Thyroid gland (tissue), 4 donors: ENCODE measurements at regions not wholly inside any gene's neighbourhood (a gene's known extent, or its start where the extent isn't known, plus 50 kb on each side); places are given as distances from the start of the nearest gene placed in this dataset.

Experiments
- DNase-seq, 2 donors: peaks; one replicate each; pipeline ENCODE4 v3.0.0-alpha.2; 2019
- H3K27ac ChIP-seq, 3 donors: fragments of 200-600 bp; sonication (generic); 1 replicate in 2 of 3; 2 replicates in 1 of 3; pipeline ENCODE4 v1.5.1; 2016 to 2019; ENCODE audit warnings: mild to moderate bottlenecking in 1 of 3, moderate library complexity in 1 of 3
- H3K27me3 ChIP-seq: fragments of 200-600 bp; sonication (generic); one replicate; pipeline ENCODE4 v1.5.1; 2019
- H3K36me3 ChIP-seq, 2 donors: fragments of 200-600 bp; sonication (generic); one replicate each; pipeline ENCODE4 v1.5.1; 2016 to 2019
- H3K4me1 ChIP-seq, 2 donors: fragments of 200-600 bp; sonication (generic); one replicate each; pipeline ENCODE4 v1.5.1; 2017 to 2019
- H3K4me3 ChIP-seq, 3 donors: fragments of 200-600 bp; sonication (generic); replicated peaks in 1 of 3; 1 replicate in 2 of 3; 2 replicates in 1 of 3; pipeline ENCODE4 v1.5.1; 2016; ENCODE audit warnings: mild to moderate bottlenecking in 1 of 3
- H3K9me3 ChIP-seq: fragments of 200-600 bp; sonication (generic); one replicate; pipeline ENCODE4 v1.5.1; 2017
- POLR2A ChIP-seq, 2 donors: fragments of 450-650 bp; IDR thresholded peaks; one replicate each; pipeline ENCODE4 v1.6.1; 2017; ENCODE audit warnings: antibody characterized with exemption in 2 of 2, mild to moderate bottlenecking in 2 of 2, moderate library complexity in 1 of 2
- WGBS, 2 donors: methylation state at CpG; one replicate each; pipeline ENCODE4 v1.1.5; 2017; 5-methylcytosine and 5-hydroxymethylcytosine counted together
- intact Hi-C: fragments of 100-400 bp; cut with DNase I; formaldehyde crosslinking; loops from one replicate; pipeline ENCODE4 v1.15.1; 2023
- TF ChIP-seq, protein P1 (sequence below), 6 experiments: fragments of 200-600 bp in 3 of 6; fragments of 450-650 bp in 3 of 6; sonication (generic) in 3 of 6; IDR thresholded peaks; one replicate each; pipeline ENCODE4 v1.5.1; 2016 to 2019; ENCODE audit warnings: antibody characterized with exemption in 6 of 6, mild to moderate bottlenecking in 2 of 6, inconsistent platforms in 1 of 6, moderate library complexity in 1 of 6

DNA sequence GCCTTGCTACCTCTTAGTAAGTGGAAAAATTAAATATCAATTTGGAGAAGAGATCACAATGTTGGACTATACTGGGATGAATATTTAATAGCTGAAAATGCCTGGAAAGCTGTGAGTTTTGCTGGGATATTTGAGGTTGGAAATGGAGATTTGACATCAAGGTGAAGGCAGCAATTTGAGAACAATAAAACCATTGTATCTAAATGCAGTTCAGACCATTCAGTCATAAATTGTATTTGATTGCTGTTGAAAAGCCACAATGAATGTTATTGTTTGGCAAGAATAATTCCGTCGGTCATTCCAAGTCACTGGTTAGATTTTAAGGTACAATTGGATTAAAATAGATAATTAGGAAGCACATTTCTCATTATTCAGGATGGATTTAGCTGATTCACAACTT is 325.6 kb downstream of the HRH4 start:
- Histone ChIP-seq H3K27ac (no peak overlapping the region), H3K9me3 (no peaks in the 10 kb centered on the region), H3K4me1 (no peaks in the 10 kb centered on the region), H3K36me3 (no peaks in the 10 kb centered on the region), H3K4me3 (no peak overlapping the region), H3K27me3 (no peaks in the 10 kb centered on the region)
- 75 to 87% methylated on average over 2 of the region's 2 CpGs for WGBS, 2 donors
- intact Hi-C loops, result no loop called here
- no peak for DNase-seq
- TF ChIP-seq, protein P1, sequence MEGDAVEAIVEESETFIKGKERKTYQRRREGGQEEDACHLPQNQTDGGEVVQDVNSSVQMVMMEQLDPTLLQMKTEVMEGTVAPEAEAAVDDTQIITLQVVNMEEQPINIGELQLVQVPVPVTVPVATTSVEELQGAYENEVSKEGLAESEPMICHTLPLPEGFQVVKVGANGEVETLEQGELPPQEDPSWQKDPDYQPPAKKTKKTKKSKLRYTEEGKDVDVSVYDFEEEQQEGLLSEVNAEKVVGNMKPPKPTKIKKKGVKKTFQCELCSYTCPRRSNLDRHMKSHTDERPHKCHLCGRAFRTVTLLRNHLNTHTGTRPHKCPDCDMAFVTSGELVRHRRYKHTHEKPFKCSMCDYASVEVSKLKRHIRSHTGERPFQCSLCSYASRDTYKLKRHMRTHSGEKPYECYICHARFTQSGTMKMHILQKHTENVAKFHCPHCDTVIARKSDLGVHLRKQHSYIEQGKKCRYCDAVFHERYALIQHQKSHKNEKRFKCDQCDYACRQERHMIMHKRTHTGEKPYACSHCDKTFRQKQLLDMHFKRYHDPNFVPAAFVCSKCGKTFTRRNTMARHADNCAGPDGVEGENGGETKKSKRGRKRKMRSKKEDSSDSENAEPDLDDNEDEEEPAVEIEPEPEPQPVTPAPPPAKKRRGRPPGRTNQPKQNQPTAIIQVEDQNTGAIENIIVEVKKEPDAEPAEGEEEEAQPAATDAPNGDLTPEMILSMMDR (IDR thresholded peaks at IDR 0.05), result no peak
- TF ChIP-seq POLR2A (IDR thresholded peaks at IDR 0.05), result no peak

DNA sequence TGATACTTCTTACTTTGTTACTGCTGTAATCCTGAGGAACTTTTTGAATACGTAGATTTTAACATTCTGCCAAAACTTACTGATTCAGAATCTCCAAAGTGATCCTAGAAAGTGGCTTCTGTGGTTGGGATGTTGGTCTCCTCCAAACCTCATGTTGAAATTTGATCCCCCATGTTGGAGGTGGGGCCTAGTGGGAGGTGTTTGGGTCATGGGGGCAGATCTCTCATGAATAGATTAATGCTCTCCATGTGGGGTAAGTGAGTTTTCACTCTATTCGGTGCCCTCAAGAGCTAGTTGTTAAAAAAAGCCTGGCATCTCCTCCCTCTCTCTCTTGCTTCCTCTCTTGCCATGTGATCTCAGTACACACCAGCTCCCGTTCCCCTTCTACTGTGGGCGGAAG is 329.9 kb downstream of the HRH4 start:
- intact Hi-C loops, result no loop called here
- H3K27me3 ChIP-seq, result no peaks in the 10 kb centered on the region
- no peak for TF ChIP-seq POLR2A (IDR thresholded peaks at IDR 0.05)
- TF ChIP-seq, protein P1 (IDR thresholded peaks at IDR 0.05), result no peak
- H3K27ac ChIP-seq, result no peak overlapping the region
- DNase-seq, result no peak
- H3K4me1 ChIP-seq, result no peaks in the 10 kb centered on the region
- no peaks in the 10 kb centered on the region for H3K36me3 ChIP-seq
- no peaks in the 10 kb centered on the region for H3K9me3 ChIP-seq
- no peak overlapping the region for H3K4me3 ChIP-seq
- 70 to 72% methylated on average over 4 of the region's 4 CpGs for WGBS, 2 donors

DNA sequence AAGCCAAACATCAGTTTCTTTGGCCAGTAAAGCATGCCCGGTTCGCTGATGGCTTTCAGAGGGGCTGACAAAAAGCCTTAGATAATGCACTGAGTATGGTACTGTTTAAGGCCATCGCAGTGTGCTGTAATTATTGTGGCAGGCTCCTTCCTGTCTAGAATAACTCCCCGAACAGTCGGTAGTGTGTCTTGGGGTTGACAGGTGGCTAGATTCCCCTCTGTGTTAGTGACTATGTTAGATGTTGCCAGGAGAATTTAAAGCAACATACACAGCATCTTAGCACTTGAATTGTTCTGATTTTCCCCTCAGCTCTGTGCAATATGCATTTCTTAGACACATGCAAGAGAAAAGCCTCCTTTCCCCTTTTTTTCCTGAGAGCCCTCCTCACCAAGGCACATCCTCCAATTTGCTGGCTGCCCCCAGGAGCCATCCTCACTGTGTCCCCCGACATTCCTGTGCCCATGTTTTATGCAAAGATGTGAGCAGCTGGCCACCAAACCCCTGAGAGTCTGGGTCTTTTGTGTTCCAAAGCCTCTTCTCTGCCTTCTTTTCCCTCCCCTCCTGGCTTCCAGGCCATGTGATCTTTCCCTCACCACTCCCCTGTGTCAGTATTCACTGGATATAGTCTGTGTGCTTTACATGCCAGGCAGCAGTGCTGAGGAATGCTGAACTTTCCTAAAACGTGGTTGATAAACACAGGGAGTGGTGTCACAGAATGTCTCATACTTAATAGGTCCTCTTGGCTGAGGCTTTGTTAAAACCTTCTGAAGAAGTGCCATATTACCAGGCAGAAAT is 331.5 kb downstream of the HRH4 start:
- intact Hi-C loops, result no loop called here
- no peak for DNase-seq
- no peaks in the 10 kb centered on the region for H3K27me3 ChIP-seq
- no peaks in the 10 kb centered on the region for H3K9me3 ChIP-seq
- H3K4me1 ChIP-seq, result no peaks in the 10 kb centered on the region
- H3K27ac ChIP-seq, result no peak overlapping the region
- 48 to 50% methylated on average over 7 of the region's 7 CpGs for WGBS, 2 donors
- H3K36me3 ChIP-seq, result no peaks in the 10 kb centered on the region
- no peak overlapping the region for H3K4me3 ChIP-seq
- TF ChIP-seq, protein P1 (IDR thresholded peaks at IDR 0.05), result no peak
- TF ChIP-seq POLR2A (IDR thresholded peaks at IDR 0.05), result no peak

DNA sequence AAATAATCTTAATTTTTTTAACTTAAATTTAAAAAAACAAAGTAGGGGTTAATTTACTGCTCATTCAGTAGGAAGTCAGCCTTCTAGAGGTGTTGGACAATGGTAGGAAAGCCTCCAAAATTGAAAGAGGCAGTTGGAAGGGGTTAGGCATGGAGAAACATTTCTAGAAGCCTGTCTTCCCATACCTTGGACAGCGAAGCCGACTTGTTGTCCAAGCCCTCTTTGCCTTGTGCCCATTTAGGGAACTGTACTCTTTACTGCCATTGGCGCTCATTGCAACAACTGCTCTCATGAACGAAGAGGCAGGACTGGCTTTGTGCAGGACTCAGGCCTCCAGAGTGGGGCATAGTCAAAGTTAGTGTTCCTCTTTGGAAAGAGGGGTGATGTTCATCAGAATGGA is 333.3 kb downstream of the HRH4 start:
- TF ChIP-seq POLR2A (IDR thresholded peaks at IDR 0.05), result no peak
- TF ChIP-seq, protein P1 (IDR thresholded peaks at IDR 0.05), result no peak
- H3K4me1 ChIP-seq, result no peaks in the 10 kb centered on the region
- 85 to 92% methylated on average over 4 of the region's 4 CpGs for WGBS, 2 donors
- no peaks in the 10 kb centered on the region for H3K36me3 ChIP-seq
- H3K4me3 ChIP-seq, result no peak overlapping the region
- intact Hi-C loops, result no loop called here
- DNase-seq, result no peak
- no peaks in the 10 kb centered on the region for H3K27me3 ChIP-seq
- H3K9me3 ChIP-seq, result no peaks in the 10 kb centered on the region
- no peak overlapping the region for H3K27ac ChIP-seq

DNA sequence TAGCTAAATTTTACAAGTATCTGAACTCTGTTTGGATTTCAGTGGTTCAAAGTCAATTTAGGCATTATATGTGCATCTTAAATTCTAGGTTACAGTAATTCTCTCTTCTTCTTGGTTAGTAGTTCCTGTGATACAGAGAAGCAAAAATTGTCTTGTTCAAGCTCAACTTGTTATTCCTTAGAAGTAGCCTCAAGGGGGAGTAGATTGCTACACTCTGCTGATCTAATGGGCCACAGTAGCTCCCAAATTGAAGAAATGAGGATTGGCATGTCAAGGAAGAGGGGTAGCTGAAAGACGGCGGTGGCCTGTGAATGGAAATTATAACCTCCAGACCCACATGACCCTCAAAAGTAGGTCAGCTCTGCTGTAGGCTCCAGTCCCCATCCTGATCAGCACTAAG is 334.7 kb downstream of the HRH4 start:
- no peaks in the 10 kb centered on the region for H3K4me1 ChIP-seq
- no peak for DNase-seq
- WGBS, 2 donors, result 85 to 91% methylated on average over 2 of the region's 2 CpGs
- no peak overlapping the region for H3K27ac ChIP-seq
- H3K27me3 ChIP-seq, result no peaks in the 10 kb centered on the region
- no peak overlapping the region for H3K4me3 ChIP-seq
- H3K36me3 ChIP-seq, result no peaks in the 10 kb centered on the region
- TF ChIP-seq POLR2A (IDR thresholded peaks at IDR 0.05), result no peak
- TF ChIP-seq, protein P1 (IDR thresholded peaks at IDR 0.05), result no peak
- H3K9me3 ChIP-seq, result no peaks in the 10 kb centered on the region
- intact Hi-C loops, result no loop called here
